Panc1 (cell line): ENCODE measurements at regions not wholly inside any gene's neighbourhood (a gene's known extent, or its start where the extent isn't known, plus 50 kb on each side); places are given as distances from the start of the nearest gene placed in this dataset.

ENCODE experiments used
- ATAC-seq: fragments of 200-7000 bp; cut with Tn5 transposase; 2 replicates; pipeline ENCODE4 v1.9.1; 2020; ENCODE audit warnings: mild to moderate bottlenecking, moderate library complexity
- BruUV-seq: library from RNA; stranded (reverse); fragments of 400-500 nt; replicated peaks from 2 replicates; lab custom pipeline; 2021; lab: Mats Ljungman, UMichigan
- CTCF ChIA-PET: fragments of 300-600 bp; sonication (Branson Sonifier 250); formaldehyde crosslinking; loops from one replicate; lab custom pipeline; 2022; ENCODE audit warnings: antibody characterized with exemption; lab: Charles Lee
- POLR2A ChIA-PET: fragments of 300-600 bp; sonication (Branson Sonifier 250); formaldehyde crosslinking; loops from one replicate; lab custom pipeline; 2022; ENCODE audit warnings: antibody characterized with exemption; lab: Charles Lee
- DNase-seq: peaks from one replicate; pipeline ENCODE4 v3.0.0-alpha.2; 2010; ENCODE audit warnings: low read depth, low spot score
- H3K27ac ChIP-seq: 2 replicates; pipeline ENCODE4 v1.5.1; 2011; ENCODE audit warnings: mild to moderate bottlenecking, low read length, inconsistent platforms
- H3K27me3 ChIP-seq: fragments of 200-500 bp; sonication (Bioruptor generic); 2 replicates; pipeline ENCODE4 v1.6.0; 2014; ENCODE audit warnings: low read length, inconsistent platforms; ENCODE audit not compliant: control insufficient read depth, insufficient read depth
- H3K36me3 ChIP-seq: fragments of 200-500 bp; sonication (Bioruptor generic); 2 replicates; pipeline ENCODE4 v1.5.1; 2014; ENCODE audit warnings: inconsistent platforms, mild to moderate bottlenecking, low read length, moderate library complexity; ENCODE audit not compliant: control insufficient read depth, insufficient read depth
- H3K4me1 ChIP-seq: 2 replicates; pipeline ENCODE4 v1.5.1; 2011; ENCODE audit warnings: inconsistent platforms, mild to moderate bottlenecking, low read length, moderate library complexity; ENCODE audit not compliant: control insufficient read depth, insufficient read depth
- H3K4me3 ChIP-seq, 2 experiments: 2 replicates each; pipeline ENCODE4 v1.5.1; 2011 to 2012; ENCODE audit warnings: low read depth in 2 of 2, low read length in 2 of 2, mild to moderate bottlenecking in 2 of 2, inconsistent platforms in 1 of 2, moderate library complexity in 1 of 2
- H3K9me3 ChIP-seq: fragments of 200-500 bp; sonication (Bioruptor generic); 2 replicates; pipeline ENCODE4 v1.5.1; 2014; ENCODE audit warnings: low read depth, mild to moderate bottlenecking, inconsistent platforms, low read length, moderate library complexity; ENCODE audit not compliant: control insufficient read depth, insufficient read depth
- POLR2AphosphoS5 ChIP-seq: IDR thresholded peaks from 2 replicates; pipeline ENCODE4 v1.6.1; 2012; ENCODE audit warnings: mild to moderate bottlenecking, low read depth, low read length, moderate library complexity
- REST ChIP-seq, 2 experiments: IDR thresholded peaks; 2 replicates each; pipeline ENCODE4 v1.6.1; 2011 to 2012; ENCODE audit warnings: low read depth in 2 of 2, control low read depth in 1 of 2, low read length in 1 of 2, mild to moderate bottlenecking in 1 of 2, moderate library complexity in 1 of 2; ENCODE audit not compliant: insufficient read depth in 1 of 2
- SIN3A ChIP-seq: IDR thresholded peaks from 2 replicates; pipeline ENCODE4 v1.6.1; 2012; ENCODE audit warnings: low read depth, mild to moderate bottlenecking, low read length, moderate library complexity, borderline replicate concordance; ENCODE audit not compliant: insufficient read depth
- TCF7L2 ChIP-seq: IDR thresholded peaks from 2 replicates; pipeline ENCODE4 v1.6.1; 2011; ENCODE audit warnings: mild to moderate bottlenecking, low read depth, low read length, inconsistent platforms
- in situ Hi-C: cut with HindIII; loops from 2 replicates; pipeline ENCODE4 v1.10.0; 2016; ENCODE audit warnings: low sequenced_read_pairs, low pct_unique_long_range_greater_than_20kb
- intact Hi-C: fragments of 100-400 bp; cut with micrococcal nuclease; formaldehyde crosslinking; loops from one replicate; pipeline ENCODE4 v1.10.0; 2022; ENCODE audit not compliant: unreplicated experiment
- TF ChIP-seq, protein P1 (sequence below): fragments of 450-650 bp; IDR thresholded peaks from 2 replicates; pipeline ENCODE4 v1.5.1; 2017; ENCODE audit warnings: mild to moderate bottlenecking

DNA sequence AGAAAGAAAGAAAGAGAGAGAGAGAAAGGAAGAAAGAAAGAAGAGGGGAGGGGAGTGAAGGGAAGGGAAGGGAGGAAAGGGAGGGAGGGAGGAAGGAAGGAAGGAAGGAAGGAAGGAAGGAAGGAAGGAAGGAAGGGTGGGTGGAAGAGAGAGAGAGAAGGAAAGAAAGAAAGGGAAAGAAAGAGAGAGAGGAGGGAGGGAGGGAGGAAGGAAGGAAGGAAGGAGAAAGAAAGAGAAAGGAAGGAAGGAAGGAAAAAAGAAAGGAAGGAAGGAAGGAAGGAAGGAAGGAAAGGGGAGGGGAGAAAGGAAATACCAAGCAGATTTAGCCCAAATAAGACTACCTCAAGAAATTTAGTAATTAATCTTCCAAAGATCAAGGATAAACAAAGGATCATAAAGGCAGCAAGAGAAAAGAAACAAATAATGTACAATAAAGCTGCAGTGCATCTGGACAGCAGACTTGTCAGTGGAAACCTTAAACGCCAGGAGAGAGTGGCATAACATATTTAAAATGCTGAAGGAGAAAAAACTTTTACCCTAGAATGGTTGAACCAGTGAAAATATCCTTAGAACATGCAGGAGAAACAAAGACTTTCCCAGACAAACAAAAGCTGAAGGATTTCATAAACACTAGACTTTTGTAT, 427.6 kb downstream of the TBL1XR1 start:
- TF ChIP-seq, protein P1, sequence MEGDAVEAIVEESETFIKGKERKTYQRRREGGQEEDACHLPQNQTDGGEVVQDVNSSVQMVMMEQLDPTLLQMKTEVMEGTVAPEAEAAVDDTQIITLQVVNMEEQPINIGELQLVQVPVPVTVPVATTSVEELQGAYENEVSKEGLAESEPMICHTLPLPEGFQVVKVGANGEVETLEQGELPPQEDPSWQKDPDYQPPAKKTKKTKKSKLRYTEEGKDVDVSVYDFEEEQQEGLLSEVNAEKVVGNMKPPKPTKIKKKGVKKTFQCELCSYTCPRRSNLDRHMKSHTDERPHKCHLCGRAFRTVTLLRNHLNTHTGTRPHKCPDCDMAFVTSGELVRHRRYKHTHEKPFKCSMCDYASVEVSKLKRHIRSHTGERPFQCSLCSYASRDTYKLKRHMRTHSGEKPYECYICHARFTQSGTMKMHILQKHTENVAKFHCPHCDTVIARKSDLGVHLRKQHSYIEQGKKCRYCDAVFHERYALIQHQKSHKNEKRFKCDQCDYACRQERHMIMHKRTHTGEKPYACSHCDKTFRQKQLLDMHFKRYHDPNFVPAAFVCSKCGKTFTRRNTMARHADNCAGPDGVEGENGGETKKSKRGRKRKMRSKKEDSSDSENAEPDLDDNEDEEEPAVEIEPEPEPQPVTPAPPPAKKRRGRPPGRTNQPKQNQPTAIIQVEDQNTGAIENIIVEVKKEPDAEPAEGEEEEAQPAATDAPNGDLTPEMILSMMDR = no peak
- TF ChIP-seq REST (IDR thresholded peaks at IDR 0.05; ENCODE audit: insufficient read depth in 1 of 2, low read depth in 2 of 2, low read length in 1 of 2) (no peak), SIN3A (no peak), POLR2AphosphoS5 (no peak), TCF7L2 (no peak)
- ATAC-seq (no peak), DNase-seq (no peak)
- POLR2A ChIA-PET = no interaction called here
- BruUV-seq = no TSS peak
- Histone ChIP-seq H3K27ac (no peak overlapping the region), H3K4me1 (no peaks in the 10 kb centered on the region), H3K4me3 (no peak overlapping the region), H3K36me3 (no peaks in the 10 kb centered on the region), H3K9me3 (no peaks in the 10 kb centered on the region), H3K27me3 (no peaks in the 10 kb centered on the region)
- in situ Hi-C loops (no loop called here), intact Hi-C loops (no loop called here)
- CTCF ChIA-PET = interaction anchor here (0.9 kb wide), 1 partner anchor 1885 kb away, joined by 7 read pairs; no protein-coding TSS in a partner anchor

GRCh38 chr3:176767385-176767784, 429.9 kb downstream of the TBL1XR1 start:
- Histone ChIP-seq H3K27ac (no peak overlapping the region), H3K4me3 (no peak overlapping the region), H3K4me1 (no peaks in the 10 kb centered on the region), H3K9me3 (no peaks in the 10 kb centered on the region), H3K27me3 (no peaks in the 10 kb centered on the region), H3K36me3 (no peaks in the 10 kb centered on the region)
- no TSS peak for BruUV-seq
- POLR2A ChIA-PET = no interaction called here
- intact Hi-C loops (no loop called here), in situ Hi-C loops (no loop called here)
- no peak for TF ChIP-seq TCF7L2
- no peak for TF ChIP-seq SIN3A
- TF ChIP-seq, protein P1 = no peak
- TF ChIP-seq REST (IDR thresholded peaks at IDR 0.05; ENCODE audit: insufficient read depth in 1 of 2, low read depth in 2 of 2, low read length in 1 of 2) = no peak
- no peak for TF ChIP-seq POLR2AphosphoS5
- CTCF ChIA-PET = no interaction called here
- ATAC-seq (no peak), DNase-seq (no peak)
